Liver (tissue), 8 donors: ENCODE measurements at regions not wholly inside any gene's neighbourhood (a gene's known extent, or its start where the extent isn't known, plus 50 kb on each side); places are given as distances from the start of the nearest gene placed in this dataset.
A peak's percentile ranks its signal among the peaks of the same experiment; 100 is the strongest.

ENCODE experiments used
- DNase-seq: peaks from one replicate; pipeline ENCODE4 v3.0.0-alpha.2; 2017; ENCODE audit warnings: low spot score
- H3K27ac ChIP-seq, 2 donors: one replicate each; pipeline ENCODE4 v1.7.0; 2013; ENCODE audit warnings: inconsistent platforms in 2 of 2, low read length in 2 of 2, control low read depth in 1 of 2, low read depth in 1 of 2, mild to moderate bottlenecking in 1 of 2
- H3K27me3 ChIP-seq, 4 donors: one replicate each; pipeline versions ENCODE4 v1.6.1 to v1.7.0; 2013; ENCODE audit warnings: low read length in 3 of 4, inconsistent platforms in 1 of 4, mild to moderate bottlenecking in 1 of 4, moderate library complexity in 1 of 4; ENCODE audit not compliant: control insufficient read depth in 4 of 4, insufficient read depth in 4 of 4
- H3K36me3 ChIP-seq, 4 donors: one replicate each; pipeline versions ENCODE4 v1.6.1 to v1.7.0; 2013; ENCODE audit warnings: low read length in 3 of 4, mild to moderate bottlenecking in 3 of 4, low read depth in 1 of 4, moderate library complexity in 1 of 4; ENCODE audit not compliant: control insufficient read depth in 4 of 4, insufficient read depth in 3 of 4
- H3K4me1 ChIP-seq, 4 donors: one replicate each; pipeline versions ENCODE4 v1.6.1 to v1.7.0; 2013; ENCODE audit warnings: low read length in 3 of 4, mild to moderate bottlenecking in 3 of 4, moderate library complexity in 1 of 4; ENCODE audit not compliant: control insufficient read depth in 4 of 4, insufficient read depth in 4 of 4
- H3K4me3 ChIP-seq, 3 donors: one replicate each; pipeline versions ENCODE4 v1.6.1 to v1.7.0; 2013; ENCODE audit warnings: low read length in 3 of 3, control low read depth in 1 of 3, low read depth in 1 of 3, mild to moderate bottlenecking in 1 of 3
- H3K9ac ChIP-seq, 2 donors: one replicate each; pipeline ENCODE4 v1.7.0; 2013; ENCODE audit warnings: low read length in 2 of 2, mild to moderate bottlenecking in 2 of 2, moderate library complexity in 2 of 2, control low read depth in 1 of 2, low read depth in 1 of 2
- H3K9me3 ChIP-seq, 4 donors: one replicate each; pipeline versions ENCODE4 v1.6.1 to v1.7.0; 2013; ENCODE audit warnings: low read length in 3 of 4; ENCODE audit not compliant: control insufficient read depth in 4 of 4
- EGR1 ChIP-seq, 2 donors: IDR thresholded peaks; 2 replicates each; pipeline ENCODE4 v1.6.1; 2016 to 2018; ENCODE audit warnings: antibody characterized with exemption in 2 of 2, low read depth in 2 of 2
- FOXA1 ChIP-seq: IDR thresholded peaks from 2 replicates; pipeline ENCODE4 v1.6.1; 2016; ENCODE audit warnings: antibody characterized with exemption
- HNF4A ChIP-seq, 2 donors: conservative IDR thresholded peaks; 2 replicates each; pipeline ENCODE4 v1.6.1; 2016; ENCODE audit warnings: antibody characterized with exemption in 2 of 2, mild to moderate bottlenecking in 2 of 2
- NR2F2 ChIP-seq: IDR thresholded peaks from 2 replicates; pipeline ENCODE4 v1.6.1; 2016; ENCODE audit warnings: antibody characterized with exemption
- RXRA ChIP-seq, 2 donors: IDR thresholded peaks; 2 replicates each; pipeline ENCODE4 v1.6.1; 2017 to 2018; ENCODE audit warnings: antibody characterized with exemption in 2 of 2, mild to moderate bottlenecking in 1 of 2
- YY1 ChIP-seq: IDR thresholded peaks from 2 replicates; pipeline ENCODE4 v1.6.1; 2016; ENCODE audit warnings: antibody characterized with exemption, mild to moderate bottlenecking
- WGBS: extraction: QIAGEN DNeasy Blood & Tissue Kit; methylation state at CpG from one replicate; pipeline ENCODE4 v1.1.7; 2013; 5-methylcytosine and 5-hydroxymethylcytosine counted together
- TF ChIP-seq, protein P1 (sequence below): IDR thresholded peaks from 2 replicates; pipeline ENCODE4 v1.6.1; 2016; ENCODE audit warnings: antibody characterized with exemption
- TF ChIP-seq, protein P2 (sequence below): IDR thresholded peaks from 2 replicates; pipeline ENCODE4 v1.6.1; 2016; ENCODE audit warnings: antibody characterized with exemption, mild to moderate bottlenecking
- TF ChIP-seq, protein P3 (sequence below): fragments of 150-350 bp; IDR thresholded peaks from 2 replicates; pipeline ENCODE4 v1.5.1; 2017; ENCODE audit warnings: improper control_type of control experiment, low read depth, low read length; ENCODE audit not compliant: missing input control
- TF ChIP-seq, protein P4 (sequence below): IDR thresholded peaks from 2 replicates; pipeline ENCODE4 v1.6.1; 2016; ENCODE audit warnings: antibody characterized with exemption
- donor health status: healthy.
- donor health status: healthy.
- donor health status: healthy.
- donor health status: healthy.
- donor health status: healthy.

GRCh38 chr9:23496489-23497136 is 329.4 kb downstream of the ELAVL2 start:
- no peaks in the 10 kb centered on the region for H3K27me3 ChIP-seq
- no peaks in the 10 kb centered on the region for H3K9me3 ChIP-seq
- no peak overlapping the region for H3K27ac ChIP-seq
- no peak overlapping the region for H3K9ac ChIP-seq
- no peak overlapping the region for H3K4me3 ChIP-seq
- TF ChIP-seq, protein P1, sequence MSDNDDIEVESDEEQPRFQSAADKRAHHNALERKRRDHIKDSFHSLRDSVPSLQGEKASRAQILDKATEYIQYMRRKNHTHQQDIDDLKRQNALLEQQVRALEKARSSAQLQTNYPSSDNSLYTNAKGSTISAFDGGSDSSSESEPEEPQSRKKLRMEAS = no peak
- TF ChIP-seq, protein P2, sequence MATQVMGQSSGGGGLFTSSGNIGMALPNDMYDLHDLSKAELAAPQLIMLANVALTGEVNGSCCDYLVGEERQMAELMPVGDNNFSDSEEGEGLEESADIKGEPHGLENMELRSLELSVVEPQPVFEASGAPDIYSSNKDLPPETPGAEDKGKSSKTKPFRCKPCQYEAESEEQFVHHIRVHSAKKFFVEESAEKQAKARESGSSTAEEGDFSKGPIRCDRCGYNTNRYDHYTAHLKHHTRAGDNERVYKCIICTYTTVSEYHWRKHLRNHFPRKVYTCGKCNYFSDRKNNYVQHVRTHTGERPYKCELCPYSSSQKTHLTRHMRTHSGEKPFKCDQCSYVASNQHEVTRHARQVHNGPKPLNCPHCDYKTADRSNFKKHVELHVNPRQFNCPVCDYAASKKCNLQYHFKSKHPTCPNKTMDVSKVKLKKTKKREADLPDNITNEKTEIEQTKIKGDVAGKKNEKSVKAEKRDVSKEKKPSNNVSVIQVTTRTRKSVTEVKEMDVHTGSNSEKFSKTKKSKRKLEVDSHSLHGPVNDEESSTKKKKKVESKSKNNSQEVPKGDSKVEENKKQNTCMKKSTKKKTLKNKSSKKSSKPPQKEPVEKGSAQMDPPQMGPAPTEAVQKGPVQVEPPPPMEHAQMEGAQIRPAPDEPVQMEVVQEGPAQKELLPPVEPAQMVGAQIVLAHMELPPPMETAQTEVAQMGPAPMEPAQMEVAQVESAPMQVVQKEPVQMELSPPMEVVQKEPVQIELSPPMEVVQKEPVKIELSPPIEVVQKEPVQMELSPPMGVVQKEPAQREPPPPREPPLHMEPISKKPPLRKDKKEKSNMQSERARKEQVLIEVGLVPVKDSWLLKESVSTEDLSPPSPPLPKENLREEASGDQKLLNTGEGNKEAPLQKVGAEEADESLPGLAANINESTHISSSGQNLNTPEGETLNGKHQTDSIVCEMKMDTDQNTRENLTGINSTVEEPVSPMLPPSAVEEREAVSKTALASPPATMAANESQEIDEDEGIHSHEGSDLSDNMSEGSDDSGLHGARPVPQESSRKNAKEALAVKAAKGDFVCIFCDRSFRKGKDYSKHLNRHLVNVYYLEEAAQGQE = peak; percentile 55
- TF ChIP-seq HNF4A (conservative IDR thresholded peaks at IDR 0.05) (no peak), EGR1 (IDR thresholded peaks at IDR 0.05; ENCODE audit: low read depth in 2 of 2) (no peak)
- TF ChIP-seq, protein P3, sequence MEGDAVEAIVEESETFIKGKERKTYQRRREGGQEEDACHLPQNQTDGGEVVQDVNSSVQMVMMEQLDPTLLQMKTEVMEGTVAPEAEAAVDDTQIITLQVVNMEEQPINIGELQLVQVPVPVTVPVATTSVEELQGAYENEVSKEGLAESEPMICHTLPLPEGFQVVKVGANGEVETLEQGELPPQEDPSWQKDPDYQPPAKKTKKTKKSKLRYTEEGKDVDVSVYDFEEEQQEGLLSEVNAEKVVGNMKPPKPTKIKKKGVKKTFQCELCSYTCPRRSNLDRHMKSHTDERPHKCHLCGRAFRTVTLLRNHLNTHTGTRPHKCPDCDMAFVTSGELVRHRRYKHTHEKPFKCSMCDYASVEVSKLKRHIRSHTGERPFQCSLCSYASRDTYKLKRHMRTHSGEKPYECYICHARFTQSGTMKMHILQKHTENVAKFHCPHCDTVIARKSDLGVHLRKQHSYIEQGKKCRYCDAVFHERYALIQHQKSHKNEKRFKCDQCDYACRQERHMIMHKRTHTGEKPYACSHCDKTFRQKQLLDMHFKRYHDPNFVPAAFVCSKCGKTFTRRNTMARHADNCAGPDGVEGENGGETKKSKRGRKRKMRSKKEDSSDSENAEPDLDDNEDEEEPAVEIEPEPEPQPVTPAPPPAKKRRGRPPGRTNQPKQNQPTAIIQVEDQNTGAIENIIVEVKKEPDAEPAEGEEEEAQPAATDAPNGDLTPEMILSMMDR = no peak
- 72% methylated on average over 2 of the region's 2 CpGs for WGBS
- DNase-seq = no peak
- H3K4me1 ChIP-seq = peaks cover 0 to 3% (median 0%) of the 10 kb centered on the region in 4 donors
- H3K36me3 ChIP-seq = no peaks in the 10 kb centered on the region

DNA sequence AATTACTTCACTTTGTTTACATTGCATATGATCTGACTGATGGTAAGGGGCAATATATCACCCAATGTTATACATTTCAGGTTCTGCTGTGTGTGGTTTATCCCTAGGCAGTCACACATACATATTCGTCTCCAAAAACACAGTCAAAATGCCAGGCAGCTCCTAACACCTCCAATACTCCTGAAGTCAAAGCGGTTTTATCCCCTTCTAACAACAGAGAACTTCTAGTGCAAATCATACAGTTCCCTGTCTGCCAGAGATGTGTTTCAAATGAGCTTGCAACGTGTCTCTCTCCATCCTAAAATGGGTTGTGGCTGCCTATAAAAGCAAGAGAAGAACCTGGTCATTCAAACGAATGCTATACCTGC is 328.9 kb downstream of the ELAVL2 start:
- H3K4me3 ChIP-seq = no peak overlapping the region
- peaks cover 0 to 3% (median 0%) of the 10 kb centered on the region in 4 donors for H3K4me1 ChIP-seq
- H3K27ac ChIP-seq = no peak overlapping the region
- H3K9me3 ChIP-seq = no peaks in the 10 kb centered on the region
- H3K9ac ChIP-seq = no peak overlapping the region
- no peaks in the 10 kb centered on the region for H3K27me3 ChIP-seq
- TF ChIP-seq, protein P4, sequence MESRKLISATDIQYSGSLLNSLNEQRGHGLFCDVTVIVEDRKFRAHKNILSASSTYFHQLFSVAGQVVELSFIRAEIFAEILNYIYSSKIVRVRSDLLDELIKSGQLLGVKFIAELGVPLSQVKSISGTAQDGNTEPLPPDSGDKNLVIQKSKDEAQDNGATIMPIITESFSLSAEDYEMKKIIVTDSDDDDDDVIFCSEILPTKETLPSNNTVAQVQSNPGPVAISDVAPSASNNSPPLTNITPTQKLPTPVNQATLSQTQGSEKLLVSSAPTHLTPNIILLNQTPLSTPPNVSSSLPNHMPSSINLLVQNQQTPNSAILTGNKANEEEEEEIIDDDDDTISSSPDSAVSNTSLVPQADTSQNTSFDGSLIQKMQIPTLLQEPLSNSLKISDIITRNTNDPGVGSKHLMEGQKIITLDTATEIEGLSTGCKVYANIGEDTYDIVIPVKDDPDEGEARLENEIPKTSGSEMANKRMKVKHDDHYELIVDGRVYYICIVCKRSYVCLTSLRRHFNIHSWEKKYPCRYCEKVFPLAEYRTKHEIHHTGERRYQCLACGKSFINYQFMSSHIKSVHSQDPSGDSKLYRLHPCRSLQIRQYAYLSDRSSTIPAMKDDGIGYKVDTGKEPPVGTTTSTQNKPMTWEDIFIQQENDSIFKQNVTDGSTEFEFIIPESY = no peak
- TF ChIP-seq RXRA (IDR thresholded peaks at IDR 0.05) = no peak
- TF ChIP-seq NR2F2 = no peak
- TF ChIP-seq, protein P1 = no peak
- TF ChIP-seq FOXA1 = no peak
- no peak for TF ChIP-seq YY1
- no peaks in the 10 kb centered on the region for H3K36me3 ChIP-seq
- 83% methylated on average over 4 of the region's 4 CpGs for WGBS
- no peak for DNase-seq
